WTC11 (cell line): ENCODE measurements at regions not wholly inside any gene's neighbourhood (a gene's known extent, or its start where the extent isn't known, plus 50 kb on each side); places are given as distances from the start of the nearest gene placed in this dataset.

ENCODE experiments used
- ATAC-seq: fragments of 200-7000 bp; cut with Tn5 transposase; 2 replicates; pipeline ENCODE4 v1.10.0; 2021; ENCODE audit warnings: mild to moderate bottlenecking, moderate library complexity
- CTCF ChIA-PET: fragments of 300-600 bp; sonication (Branson Sonifier 250); formaldehyde crosslinking; loops from one replicate; lab custom pipeline; 2021; ENCODE audit warnings: antibody characterized with exemption; lab: Charles Lee
- POLR2A ChIA-PET: fragments of 350-600 bp; sonication (Branson Sonifier 250); formaldehyde crosslinking; loops from one replicate; lab custom pipeline; 2021; ENCODE audit warnings: antibody characterized with exemption; lab: Charles Lee
- DNase-seq: peaks from one replicate; pipeline ENCODE4 v3.0.0; 2021; ENCODE audit warnings: low spot score
- H3K27ac Mint-ChIP-seq: 2 replicates; pipeline ENCODE4 v1.8.0; 2021; ENCODE audit warnings: mixed read lengths
- H3K27me3 Mint-ChIP-seq: 2 replicates; pipeline ENCODE4 v1.8.0; 2021; ENCODE audit warnings: low read depth, mild to moderate bottlenecking, moderate library complexity, mixed read lengths
- H3K36me3 Mint-ChIP-seq: 2 replicates; pipeline ENCODE4 v1.8.0; 2021; ENCODE audit warnings: mixed read lengths
- H3K4me1 Mint-ChIP-seq: 2 replicates; pipeline ENCODE4 v1.8.0; 2022; ENCODE audit warnings: mixed read lengths
- H3K4me3 Mint-ChIP-seq: 2 replicates; pipeline ENCODE4 v1.8.0; 2021; ENCODE audit warnings: mild to moderate bottlenecking, moderate library complexity, mixed read lengths
- H3K9me3 Mint-ChIP-seq: 2 replicates; pipeline ENCODE4 v1.8.0; 2021; ENCODE audit warnings: mixed read lengths
- ERG ChIP-seq: fragments of 250-450 bp; sonication (Bioruptor Pico); IDR thresholded peaks from 2 replicates; pipeline ENCODE4 v1.8.0; 2021; ENCODE audit warnings: mild to moderate bottlenecking
- GABPB1 ChIP-seq: sonication (generic); formaldehyde crosslinking; IDR thresholded peaks from 2 replicates; pipeline ENCODE4 v1.8.1; 2023; ENCODE audit warnings: mild to moderate bottlenecking, missing genetic modification reagents
- HMGXB4 ChIP-seq: sonication (generic); formaldehyde crosslinking; IDR thresholded peaks from 2 replicates; pipeline ENCODE4 v1.8.1; 2023; ENCODE audit warnings: mild to moderate bottlenecking, moderate library complexity, missing genetic modification reagents
- JAZF1 ChIP-seq: fragments of 250-450 bp; sonication (Bioruptor Pico); IDR thresholded peaks from 2 replicates; pipeline ENCODE4 v1.9.0; 2021; ENCODE audit warnings: moderate library complexity, mild to moderate bottlenecking, inconsistent platforms
- MAX ChIP-seq: sonication (generic); formaldehyde crosslinking; IDR thresholded peaks from 2 replicates; pipeline ENCODE4 v1.8.0; 2022; ENCODE audit warnings: mild to moderate bottlenecking, missing genetic modification reagents
- MXD4 ChIP-seq: fragments of 250-450 bp; sonication (Bioruptor Pico); IDR thresholded peaks from 2 replicates; pipeline ENCODE4 v1.8.0; 2021; ENCODE audit warnings: mild to moderate bottlenecking, moderate library complexity, borderline replicate concordance
- NFATC4 ChIP-seq: fragments of 250-450 bp; sonication (Bioruptor Pico); IDR thresholded peaks from 2 replicates; pipeline ENCODE4 v1.9.0; 2021; ENCODE audit warnings: mild to moderate bottlenecking
- NR3C1 ChIP-seq: sonication (generic); formaldehyde crosslinking; conservative IDR thresholded peaks from 2 replicates; pipeline ENCODE4 v1.8.1; 2023; ENCODE audit warnings: low read depth, mild to moderate bottlenecking, missing genetic modification reagents
- PRRX2 ChIP-seq: fragments of 250-450 bp; sonication (Bioruptor Pico); IDR thresholded peaks from 2 replicates; pipeline ENCODE4 v1.8.0; 2021; ENCODE audit warnings: mild to moderate bottlenecking
- SMAD3 ChIP-seq: sonication (generic); formaldehyde crosslinking; IDR thresholded peaks from 2 replicates; pipeline ENCODE4 v1.8.0; 2022; ENCODE audit warnings: missing genetic modification reagents, mild to moderate bottlenecking, borderline replicate concordance
- TEAD1 ChIP-seq: sonication (generic); formaldehyde crosslinking; IDR thresholded peaks from 2 replicates; pipeline ENCODE4 v1.8.0; 2022; ENCODE audit warnings: mild to moderate bottlenecking, missing genetic modification reagents
- TEAD4 ChIP-seq: sonication (generic); formaldehyde crosslinking; IDR thresholded peaks from 2 replicates; pipeline ENCODE4 v1.8.0; 2022; ENCODE audit warnings: mild to moderate bottlenecking, missing genetic modification reagents
- ZBTB21 ChIP-seq: sonication (generic); formaldehyde crosslinking; IDR thresholded peaks from 2 replicates; pipeline ENCODE4 v1.8.1; 2023; ENCODE audit warnings: mild to moderate bottlenecking, missing genetic modification reagents, borderline replicate concordance
- ZNF396 ChIP-seq: fragments of 250-450 bp; sonication (Bioruptor Pico); IDR thresholded peaks from 2 replicates; pipeline ENCODE4 v1.8.0; 2021; ENCODE audit warnings: mild to moderate bottlenecking, moderate library complexity, borderline replicate concordance
- ZNF416 ChIP-seq: fragments of 250-450 bp; sonication (Bioruptor Pico); IDR thresholded peaks from 2 replicates; pipeline ENCODE4 v1.9.0; 2021; ENCODE audit warnings: mild to moderate bottlenecking, inconsistent platforms
- TF ChIP-seq, protein P1 (sequence below): sonication (generic); formaldehyde crosslinking; IDR thresholded peaks from 2 replicates; pipeline ENCODE4 v1.8.1; 2023; ENCODE audit warnings: mild to moderate bottlenecking, missing genetic modification reagents, borderline replicate concordance
- TF ChIP-seq, protein P2 (sequence below): fragments of 250-450 bp; sonication (Bioruptor Pico); IDR thresholded peaks from 2 replicates; pipeline ENCODE4 v1.9.0; 2021; ENCODE audit warnings: moderate library complexity, mild to moderate bottlenecking, inconsistent platforms, borderline replicate concordance
- TF ChIP-seq, protein P3 (sequence below): fragments of 250-450 bp; sonication (Bioruptor Pico); conservative IDR thresholded peaks from 2 replicates; pipeline ENCODE4 v1.9.0; 2021; ENCODE audit warnings: mild to moderate bottlenecking
- TF ChIP-seq, protein P4 (sequence below): sonication (generic); formaldehyde crosslinking; IDR thresholded peaks from 2 replicates; pipeline ENCODE4 v1.8.0; 2022; ENCODE audit warnings: mild to moderate bottlenecking, missing genetic modification reagents

GRCh38 chr20:57883761-57884160, 173.9 kb upstream of the PMEPA1 start (continued):
- TF ChIP-seq, protein P1, sequence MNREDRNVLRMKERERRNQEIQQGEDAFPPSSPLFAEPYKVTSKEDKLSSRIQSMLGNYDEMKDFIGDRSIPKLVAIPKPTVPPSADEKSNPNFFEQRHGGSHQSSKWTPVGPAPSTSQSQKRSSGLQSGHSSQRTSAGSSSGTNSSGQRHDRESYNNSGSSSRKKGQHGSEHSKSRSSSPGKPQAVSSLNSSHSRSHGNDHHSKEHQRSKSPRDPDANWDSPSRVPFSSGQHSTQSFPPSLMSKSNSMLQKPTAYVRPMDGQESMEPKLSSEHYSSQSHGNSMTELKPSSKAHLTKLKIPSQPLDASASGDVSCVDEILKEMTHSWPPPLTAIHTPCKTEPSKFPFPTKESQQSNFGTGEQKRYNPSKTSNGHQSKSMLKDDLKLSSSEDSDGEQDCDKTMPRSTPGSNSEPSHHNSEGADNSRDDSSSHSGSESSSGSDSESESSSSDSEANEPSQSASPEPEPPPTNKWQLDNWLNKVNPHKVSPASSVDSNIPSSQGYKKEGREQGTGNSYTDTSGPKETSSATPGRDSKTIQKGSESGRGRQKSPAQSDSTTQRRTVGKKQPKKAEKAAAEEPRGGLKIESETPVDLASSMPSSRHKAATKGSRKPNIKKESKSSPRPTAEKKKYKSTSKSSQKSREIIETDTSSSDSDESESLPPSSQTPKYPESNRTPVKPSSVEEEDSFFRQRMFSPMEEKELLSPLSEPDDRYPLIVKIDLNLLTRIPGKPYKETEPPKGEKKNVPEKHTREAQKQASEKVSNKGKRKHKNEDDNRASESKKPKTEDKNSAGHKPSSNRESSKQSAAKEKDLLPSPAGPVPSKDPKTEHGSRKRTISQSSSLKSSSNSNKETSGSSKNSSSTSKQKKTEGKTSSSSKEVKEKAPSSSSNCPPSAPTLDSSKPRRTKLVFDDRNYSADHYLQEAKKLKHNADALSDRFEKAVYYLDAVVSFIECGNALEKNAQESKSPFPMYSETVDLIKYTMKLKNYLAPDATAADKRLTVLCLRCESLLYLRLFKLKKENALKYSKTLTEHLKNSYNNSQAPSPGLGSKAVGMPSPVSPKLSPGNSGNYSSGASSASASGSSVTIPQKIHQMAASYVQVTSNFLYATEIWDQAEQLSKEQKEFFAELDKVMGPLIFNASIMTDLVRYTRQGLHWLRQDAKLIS (CRISPR knock-in tag): no peak
- TF ChIP-seq MAX (CRISPR knock-in tag) (no peak), MXD4 (CRISPR knock-in tag) (no peak), NFATC4 (CRISPR knock-in tag) (no peak), SMAD3 (CRISPR knock-in tag) (no peak), ERG (CRISPR knock-in tag) (no peak), HMGXB4 (no peak), TEAD1 (no peak), NR3C1 (CRISPR knock-in tag) (no peak), GABPB1 (CRISPR knock-in tag) (no peak)
- TF ChIP-seq, protein P2, sequence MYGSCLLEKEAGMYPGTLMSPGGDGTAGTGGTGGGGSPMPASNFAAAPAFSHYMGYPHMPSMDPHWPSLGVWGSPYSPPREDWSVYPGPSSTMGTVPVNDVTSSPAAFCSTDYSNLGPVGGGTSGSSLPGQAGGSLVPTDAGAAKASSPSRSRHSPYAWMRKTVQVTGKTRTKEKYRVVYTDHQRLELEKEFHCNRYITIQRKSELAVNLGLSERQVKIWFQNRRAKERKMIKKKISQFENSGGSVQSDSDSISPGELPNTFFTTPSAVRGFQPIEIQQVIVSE: no peak
- TF ChIP-seq, protein P3, sequence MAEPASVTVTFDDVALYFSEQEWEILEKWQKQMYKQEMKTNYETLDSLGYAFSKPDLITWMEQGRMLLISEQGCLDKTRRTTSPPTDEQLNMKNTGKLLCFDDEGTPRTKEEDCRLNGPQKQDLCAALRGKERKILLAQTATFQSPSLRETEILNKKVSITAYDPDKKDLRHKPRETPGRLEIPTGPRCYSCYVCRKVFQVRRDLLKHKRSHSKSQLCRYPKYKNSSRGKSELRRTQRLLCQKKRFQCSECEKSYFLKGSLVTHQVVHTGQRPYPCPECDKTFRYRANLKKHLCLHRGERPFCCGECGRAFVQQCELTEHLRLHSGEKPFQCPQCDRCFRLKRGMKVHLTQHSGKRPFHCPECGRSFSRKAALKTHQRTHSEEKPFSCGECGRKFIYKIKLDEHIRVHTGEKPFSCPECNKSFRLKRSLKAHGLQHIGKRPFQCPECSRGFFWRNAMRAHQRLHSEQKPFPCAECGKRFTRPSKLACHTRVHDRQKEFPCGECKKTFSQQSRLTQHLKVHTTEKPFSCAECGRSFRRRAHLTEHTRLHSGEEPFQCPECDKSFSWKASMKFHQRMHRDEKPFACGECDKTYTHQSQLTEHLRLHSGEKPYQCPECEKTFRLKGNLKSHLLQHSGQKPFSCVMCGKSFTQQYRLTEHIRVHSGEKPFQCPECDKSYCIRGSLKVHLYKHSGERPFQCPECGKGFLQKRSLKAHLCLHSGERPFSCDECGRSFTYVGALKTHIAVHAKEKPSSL (CRISPR knock-in tag): no peak

DNA sequence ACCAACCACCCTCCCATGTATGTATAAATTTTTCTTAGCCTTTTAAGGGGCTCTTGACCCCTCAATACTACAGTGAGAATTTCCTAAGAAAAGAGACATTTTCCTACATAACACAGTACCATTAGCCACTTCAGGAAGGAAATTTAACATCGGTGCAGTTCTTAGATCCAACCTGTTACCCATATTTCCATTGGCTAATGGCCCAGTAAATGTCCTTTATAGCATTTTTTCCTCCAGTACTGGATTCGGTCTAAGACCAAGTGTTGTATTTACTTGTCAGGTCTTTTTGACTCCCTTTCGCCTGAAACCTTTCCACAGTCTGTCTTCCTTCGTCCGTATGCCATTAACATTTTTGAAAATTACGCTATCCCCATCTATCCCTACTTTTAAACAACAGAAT, 173.4 kb upstream of the PMEPA1 start:
- Mint-ChIP-seq H3K9me3 (peaks cover 13% of the 10 kb centered on the region; the same call in 1 of the 2 replicates), H3K36me3 (no peaks in the 10 kb centered on the region), H3K4me3 (no peak overlapping the region), H3K27me3 (no peaks in the 10 kb centered on the region), H3K27ac (no peak overlapping the region), H3K4me1 (peaks cover 9% of the 10 kb centered on the region)
- ATAC-seq: no peak
- ChIA-PET CTCF (no interaction called here), POLR2A (interaction anchor here (0.6 kb wide), 1 partner anchor 372 kb away, joined by 4 read pairs; no protein-coding TSS in a partner anchor)
- TF ChIP-seq, protein P4, sequence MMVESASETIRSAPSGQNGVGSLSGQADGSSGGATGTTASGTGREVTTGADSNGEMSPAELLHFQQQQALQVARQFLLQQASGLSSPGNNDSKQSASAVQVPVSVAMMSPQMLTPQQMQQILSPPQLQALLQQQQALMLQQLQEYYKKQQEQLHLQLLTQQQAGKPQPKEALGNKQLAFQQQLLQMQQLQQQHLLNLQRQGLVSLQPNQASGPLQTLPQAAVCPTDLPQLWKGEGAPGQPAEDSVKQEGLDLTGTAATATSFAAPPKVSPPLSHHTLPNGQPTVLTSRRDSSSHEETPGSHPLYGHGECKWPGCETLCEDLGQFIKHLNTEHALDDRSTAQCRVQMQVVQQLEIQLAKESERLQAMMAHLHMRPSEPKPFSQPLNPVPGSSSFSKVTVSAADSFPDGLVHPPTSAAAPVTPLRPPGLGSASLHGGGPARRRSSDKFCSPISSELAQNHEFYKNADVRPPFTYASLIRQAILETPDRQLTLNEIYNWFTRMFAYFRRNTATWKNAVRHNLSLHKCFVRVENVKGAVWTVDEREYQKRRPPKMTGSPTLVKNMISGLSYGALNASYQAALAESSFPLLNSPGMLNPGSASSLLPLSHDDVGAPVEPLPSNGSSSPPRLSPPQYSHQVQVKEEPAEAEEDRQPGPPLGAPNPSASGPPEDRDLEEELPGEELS (CRISPR knock-in tag): no peak
- TF ChIP-seq TEAD4 (CRISPR knock-in tag) (no peak), JAZF1 (no peak), PRRX2 (CRISPR knock-in tag) (no peak), ZNF396 (CRISPR knock-in tag) (no peak), ZNF416 (CRISPR knock-in tag) (no peak), ZBTB21 (CRISPR knock-in tag) (no peak)
- no peak for DNase-seq
